Neural progenitor cell (in vitro differentiated cells): ENCODE measurements at regions not wholly inside any gene's neighbourhood (a gene's known extent, or its start where the extent isn't known, plus 50 kb on each side); places are given as distances from the start of the nearest gene placed in this dataset.

Source experiments
- CTCF ChIP-seq: fragments of 200-600 bp; sonication (generic); IDR thresholded peaks from 2 replicates; pipeline ENCODE4 v1.5.1; 2017; ENCODE audit warnings: antibody characterized with exemption, mild to moderate bottlenecking
- EZH2 ChIP-seq: fragments of 200-600 bp; sonication (generic); IDR thresholded peaks from 2 replicates; pipeline ENCODE4 v1.6.1; 2017; ENCODE audit warnings: antibody characterized with exemption, mild to moderate bottlenecking, moderate library complexity

DNA sequence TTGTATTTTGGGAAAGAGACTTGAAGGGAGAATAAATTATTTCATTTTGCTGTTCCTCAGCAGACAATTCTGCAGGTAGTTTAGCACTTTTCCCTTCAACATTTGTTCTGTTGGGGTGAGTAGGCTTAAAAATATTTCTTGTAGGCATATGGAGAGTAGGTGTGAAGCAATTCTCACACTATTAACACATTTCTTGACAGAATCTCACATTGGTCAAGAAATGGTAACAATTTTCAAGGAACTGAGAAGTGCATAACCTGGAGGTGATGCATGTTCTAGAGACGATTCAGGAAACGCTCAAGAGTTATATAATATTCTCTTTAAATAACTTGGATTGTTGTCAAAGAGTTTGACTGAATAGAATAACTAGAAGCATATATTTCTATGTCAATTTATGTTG, 658.2 kb downstream of the STIM2 start:
- TF ChIP-seq CTCF = no peak
- no peak for TF ChIP-seq EZH2
